Fibroblast of upper back skin (primary cell): ENCODE measurements at regions not wholly inside any gene's neighbourhood (a gene's known extent, or its start where the extent isn't known, plus 50 kb on each side); places are given as distances from the start of the nearest gene placed in this dataset.
"Not testable (repeated sequence)": the region's sequence is repeated elsewhere in the genome, so short reads cannot be mapped to it uniquely, and the experiment has no call there.

Experiments
- DNase-seq: peaks from one replicate; pipeline ENCODE4 v3.0.0-alpha.2; 2013

- no peak for DNase-seq
Observed at GRCh38 chr6:150775415-150776203, 89.9 kb upstream of the MTHFD1L start.

GRCh38 chr6:150777736-150778135 is 87.8 kb upstream of the MTHFD1L start:
- no peak for DNase-seq

- no peak for DNase-seq
Observed at GRCh38 chr6:150783813-150784212, 81.7 kb upstream of the MTHFD1L start.

- no peak for DNase-seq
Observed at GRCh38 chr6:150787429-150787828, 78.1 kb upstream of the MTHFD1L start.

GRCh38 chr6:150788089-150788488 is 77.4 kb upstream of the MTHFD1L start:
- DNase-seq = no peak

GRCh38 chr6:150789906-150790305 is 75.6 kb upstream of the MTHFD1L start:
- DNase-seq = not testable (repeated sequence)

GRCh38 chr6:150791717-150792116 is 73.8 kb upstream of the MTHFD1L start:
- no peak for DNase-seq

GRCh38 chr6:150797949-150798348 is 67.6 kb upstream of the MTHFD1L start:
- no peak for DNase-seq

- DNase-seq = no peak
Observed at GRCh38 chr6:150799276-150799805, 66.2 kb upstream of the MTHFD1L start.

GRCh38 chr6:150800674-150801314 is 64.7 kb upstream of the MTHFD1L start:
- DNase-seq = peak; percentile 88

GRCh38 chr6:150806790-150807189 is 58.7 kb upstream of the MTHFD1L start:
- no peak for DNase-seq

- DNase-seq = peak; percentile 49
Observed at GRCh38 chr6:150813319-150813992, 52.0 kb upstream of the MTHFD1L start.

GRCh38 chr6:150813993-150814359 is 51.5 kb upstream of the MTHFD1L start:
- peak; percentile 19 for DNase-seq
